ENCODE measurements at regions not wholly inside any gene's neighbourhood (a gene's known extent, or its start where the extent isn't known, plus 50 kb on each side); places are given as distances from the start of the nearest gene placed in this dataset.

DNA sequence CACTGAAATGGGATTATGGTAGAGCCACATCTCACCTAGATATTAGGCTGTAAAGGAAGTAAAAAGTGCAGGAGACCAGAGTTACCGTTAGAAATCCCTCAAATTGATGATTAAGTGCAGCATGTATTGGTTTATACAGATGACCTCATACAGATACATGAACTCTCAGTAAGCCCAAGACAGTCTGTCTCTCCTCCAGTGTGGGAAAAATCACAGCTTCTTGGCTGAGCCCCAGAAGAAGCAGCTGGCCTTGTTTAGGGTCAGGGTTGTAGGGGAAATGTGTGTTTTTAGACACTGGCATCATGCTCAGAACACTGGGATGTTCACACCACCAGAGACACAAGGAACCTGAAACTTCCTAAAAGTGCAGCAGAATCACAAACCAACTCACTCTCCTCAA is 135.9 kb downstream of the KATNIP start:
- TF ChIP-seq POLR2A (IDR thresholded peaks at IDR 0.05; ENCODE audit: low read length), result no peak
- no peak for DNase-seq

DNA sequence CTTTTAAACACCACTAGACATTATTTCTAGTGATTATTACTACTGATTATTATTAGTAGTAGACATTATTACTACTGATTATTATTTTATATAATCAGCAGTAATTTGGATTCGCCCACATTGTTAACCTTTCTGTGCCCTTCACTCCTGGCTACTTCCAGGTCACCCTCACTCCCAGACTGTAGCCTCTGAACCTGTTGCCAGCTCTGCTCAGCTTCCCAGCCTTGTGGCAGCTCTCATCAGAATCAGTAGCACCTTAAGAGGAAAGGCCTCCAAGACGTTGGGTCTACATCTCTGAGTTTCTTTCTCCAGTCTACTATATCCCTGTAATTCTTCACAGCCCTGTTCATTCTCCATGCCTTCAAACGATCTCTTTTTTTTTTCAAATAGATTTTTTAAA is 137.0 kb downstream of the KATNIP start:
- no peak for DNase-seq
- TF ChIP-seq POLR2A (IDR thresholded peaks at IDR 0.05; ENCODE audit: low read length), result no peak
- no peak for TF ChIP-seq GATA1 (IDR thresholded peaks at IDR 0.05; ENCODE audit: low read depth, low read length)

DNA sequence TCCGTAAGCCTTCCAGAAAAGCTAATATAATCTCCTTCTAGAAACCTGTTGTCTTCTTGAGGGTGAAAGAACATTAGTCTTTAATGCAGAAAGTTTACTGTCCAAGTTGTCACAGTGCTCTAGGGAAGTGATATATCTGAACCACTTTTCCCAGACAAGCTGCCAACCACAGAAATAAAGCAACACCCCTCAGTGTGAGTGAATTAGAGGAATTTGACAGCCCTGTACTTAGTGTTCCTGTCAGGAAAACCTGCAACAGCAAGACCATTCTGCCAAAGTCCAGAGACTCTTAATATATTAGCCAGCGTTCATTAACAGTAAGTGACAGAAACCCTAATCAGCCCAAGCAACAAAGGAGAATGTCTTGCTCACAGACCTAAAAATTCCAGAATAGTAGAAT is 137.7 kb downstream of the KATNIP start:
- no peak for TF ChIP-seq POLR2A (IDR thresholded peaks at IDR 0.05; ENCODE audit: low read length)
- no peak for TF ChIP-seq GATA1 (IDR thresholded peaks at IDR 0.05; ENCODE audit: low read depth, low read length)
- no peak for DNase-seq

DNA sequence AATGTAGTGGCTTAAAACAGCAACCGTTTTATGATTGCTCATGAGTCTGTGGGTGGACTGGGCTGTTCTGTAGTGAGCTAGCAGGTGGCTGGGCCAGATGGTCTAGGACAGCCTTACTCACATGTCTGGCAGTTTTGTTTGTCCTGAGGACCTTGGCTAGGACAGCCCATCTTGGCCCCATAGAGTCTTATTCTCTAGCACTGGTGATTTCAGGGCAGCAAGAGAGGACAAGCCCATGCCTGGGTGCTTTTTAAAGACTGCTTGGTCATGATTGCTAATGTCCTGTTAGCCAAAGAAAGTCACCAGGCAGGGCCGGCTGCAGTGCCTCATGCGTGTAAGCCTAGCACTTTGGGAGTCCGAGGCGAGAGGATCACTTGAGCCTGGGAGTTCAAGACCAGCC is 139.8 kb downstream of the KATNIP start:
- TF ChIP-seq POLR2A (IDR thresholded peaks at IDR 0.05; ENCODE audit: low read length) (no peak), GATA1 (IDR thresholded peaks at IDR 0.05; ENCODE audit: low read depth, low read length) (no peak)
- no peak for DNase-seq

DNA sequence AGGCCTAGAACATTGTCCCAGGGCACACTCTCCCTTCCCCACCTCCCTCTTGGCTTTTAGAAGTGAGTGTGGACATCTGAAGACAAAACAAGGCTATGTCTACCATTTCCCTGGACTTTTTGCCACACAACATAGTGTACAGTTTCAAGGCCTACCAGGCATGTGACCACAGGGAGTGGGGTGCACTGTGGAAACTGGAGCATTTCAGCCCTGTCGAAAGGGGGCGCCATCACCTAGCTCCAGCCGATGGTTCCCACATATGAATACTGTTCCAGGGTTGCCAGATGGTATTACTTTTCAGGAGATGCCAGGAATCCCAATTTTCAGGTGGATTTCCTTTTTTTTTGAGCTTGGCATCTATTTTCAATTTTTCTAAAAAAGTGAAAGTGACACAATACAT is 140.7 kb downstream of the KATNIP start:
- peak; percentile 56 to 70 for DNase-seq

DNA sequence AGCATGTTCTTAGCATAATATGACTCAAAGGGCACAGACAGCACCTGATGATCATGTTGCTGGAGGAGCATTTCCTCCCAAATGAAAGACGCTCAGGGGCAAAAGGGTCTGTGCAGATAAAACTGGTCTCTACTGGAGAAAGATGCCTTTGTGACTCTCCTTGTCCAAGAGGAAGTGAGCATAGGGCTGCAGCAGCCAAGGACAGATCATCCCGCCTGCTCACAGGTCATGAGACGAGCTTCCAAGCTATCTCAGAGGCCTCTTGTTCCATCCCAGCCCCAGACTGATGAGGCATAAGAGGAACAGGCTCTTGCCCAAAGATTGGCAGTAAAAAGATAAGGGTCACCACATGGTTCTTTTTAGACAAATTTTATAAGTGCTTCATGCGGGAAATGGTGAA is 141.8 kb downstream of the KATNIP start:
- no peak for DNase-seq
- TF ChIP-seq POLR2A (IDR thresholded peaks at IDR 0.05; ENCODE audit: low read length), result no peak

More for the DNA sequence above, 140.7 kb downstream of the KATNIP start:
- TF ChIP-seq POLR2A (IDR thresholded peaks at IDR 0.05; ENCODE audit: low read length), result no peak
- no peak for TF ChIP-seq GATA1 (IDR thresholded peaks at IDR 0.05; ENCODE audit: low read depth, low read length)

DNA sequence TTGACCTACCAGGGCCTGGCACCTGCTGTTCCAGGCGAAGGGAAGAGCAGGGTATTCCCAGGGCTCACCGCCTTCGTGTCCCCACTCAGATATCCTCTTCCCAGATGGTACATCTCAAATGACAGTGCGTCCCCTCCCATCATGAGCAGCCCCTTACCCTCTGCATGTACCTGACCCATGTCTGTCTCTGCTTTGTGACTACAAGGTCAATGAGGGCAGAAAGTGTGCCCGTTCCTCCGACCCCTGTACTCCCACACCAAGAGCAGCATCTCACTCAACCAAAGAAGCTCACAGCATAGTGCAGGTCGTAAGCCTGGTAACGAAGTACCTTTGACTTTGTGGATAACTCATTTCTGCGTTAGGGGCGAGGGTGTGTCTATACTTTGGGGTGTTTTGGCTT is 142.6 kb downstream of the KATNIP start:
- DNase-seq, result no peak
- TF ChIP-seq GATA1 (IDR thresholded peaks at IDR 0.05; ENCODE audit: low read depth, low read length) (no peak), POLR2A (IDR thresholded peaks at IDR 0.05; ENCODE audit: low read length) (no peak)

DNA sequence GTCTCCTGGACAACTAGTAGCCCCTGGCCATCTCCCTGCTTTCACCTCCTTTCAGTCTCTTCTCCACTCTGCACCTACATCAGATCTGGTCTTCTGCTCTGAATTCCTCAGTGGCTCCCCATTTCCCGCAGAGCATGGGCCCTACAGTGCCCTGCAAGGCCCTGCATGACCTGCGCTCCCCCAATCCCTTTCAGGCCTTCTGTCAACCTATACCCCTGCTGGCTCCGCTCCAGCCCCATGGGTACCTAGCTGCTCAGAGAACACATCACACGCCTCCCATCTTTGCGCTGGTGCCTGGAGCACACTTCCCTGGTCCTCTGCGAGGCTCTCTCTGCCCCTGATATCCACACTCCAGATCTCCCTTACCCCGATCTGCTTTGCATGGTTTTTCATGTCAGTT is 145.2 kb downstream of the KATNIP start:
- TF ChIP-seq GATA1 (IDR thresholded peaks at IDR 0.05; ENCODE audit: low read depth, low read length) (no peak), POLR2A (IDR thresholded peaks at IDR 0.05; ENCODE audit: low read length) (no peak)
- DNase-seq, result no peak

DNA sequence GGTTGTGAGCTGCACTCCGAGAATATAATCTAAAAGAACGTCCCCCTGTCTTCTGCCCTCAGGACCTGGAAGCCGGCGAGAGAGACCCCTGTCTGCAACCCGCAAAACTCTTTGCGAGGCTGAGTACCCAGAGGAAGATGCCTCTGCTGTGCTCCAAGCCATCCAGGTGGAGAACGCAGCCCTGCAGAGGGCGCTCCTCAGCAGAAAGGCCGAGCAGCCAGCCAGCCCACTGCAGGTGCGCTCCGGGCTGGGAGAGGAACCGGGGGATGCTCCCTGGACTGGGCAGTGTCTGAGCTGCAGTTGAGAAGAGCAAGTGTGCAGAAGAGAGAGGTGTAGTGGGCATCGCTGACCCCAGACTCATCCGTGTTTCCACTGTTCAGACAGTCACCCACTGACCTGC is 148.3 kb downstream of the KATNIP start:
- peak; percentile 8 to 16 for DNase-seq
- TF ChIP-seq GATA1 (IDR thresholded peaks at IDR 0.05; ENCODE audit: low read depth, low read length), result no peak
- no peak for TF ChIP-seq POLR2A (IDR thresholded peaks at IDR 0.05; ENCODE audit: low read length)

DNA sequence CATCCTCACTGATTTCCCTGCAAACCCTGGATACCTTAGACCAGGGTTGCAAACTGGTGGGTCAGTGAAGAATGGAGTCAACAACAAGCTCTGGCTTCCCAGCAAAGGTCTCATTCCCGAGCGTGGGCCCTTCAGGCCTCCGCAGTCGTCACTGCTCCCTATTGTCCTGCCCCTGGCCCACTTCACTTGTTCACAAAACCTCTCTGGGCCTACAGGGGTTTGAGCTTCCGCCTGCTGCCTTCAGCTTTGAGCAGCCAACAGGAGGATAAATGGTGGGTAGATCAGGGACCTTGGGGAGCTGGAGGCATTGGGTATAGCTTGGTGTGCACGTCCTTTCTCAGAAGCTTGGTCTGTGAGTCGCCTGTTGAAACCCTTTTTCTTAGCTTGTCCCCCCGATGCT is 148.8 kb downstream of the KATNIP start:
- no peak for DNase-seq
- TF ChIP-seq POLR2A (IDR thresholded peaks at IDR 0.05; ENCODE audit: low read length), result no peak
- TF ChIP-seq GATA1 (IDR thresholded peaks at IDR 0.05; ENCODE audit: low read depth, low read length), result no peak

DNA sequence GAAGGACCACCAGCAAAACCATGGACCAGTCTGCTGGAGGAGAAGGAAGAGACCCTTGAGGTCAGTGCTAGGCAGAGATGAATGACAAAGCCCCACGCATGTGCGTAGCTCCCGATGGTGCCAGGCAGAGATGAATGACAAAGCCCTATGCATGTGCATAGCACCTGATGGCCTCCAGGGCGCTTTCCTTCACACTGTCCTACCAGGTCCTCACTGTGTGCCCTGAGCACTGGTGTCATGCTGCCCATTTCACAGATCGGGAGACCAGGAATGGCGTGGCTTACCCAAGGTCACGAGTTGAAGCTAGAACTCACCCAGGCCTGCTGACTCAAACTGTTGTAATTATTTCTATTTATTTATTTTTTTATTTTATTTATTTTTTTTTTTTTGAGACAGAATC is 149.6 kb downstream of the KATNIP start:
- DNase-seq, result no peak
- TF ChIP-seq GATA1 (IDR thresholded peaks at IDR 0.05; ENCODE audit: low read depth, low read length), result no peak
- TF ChIP-seq POLR2A (IDR thresholded peaks at IDR 0.05; ENCODE audit: low read length), result no peak

DNA sequence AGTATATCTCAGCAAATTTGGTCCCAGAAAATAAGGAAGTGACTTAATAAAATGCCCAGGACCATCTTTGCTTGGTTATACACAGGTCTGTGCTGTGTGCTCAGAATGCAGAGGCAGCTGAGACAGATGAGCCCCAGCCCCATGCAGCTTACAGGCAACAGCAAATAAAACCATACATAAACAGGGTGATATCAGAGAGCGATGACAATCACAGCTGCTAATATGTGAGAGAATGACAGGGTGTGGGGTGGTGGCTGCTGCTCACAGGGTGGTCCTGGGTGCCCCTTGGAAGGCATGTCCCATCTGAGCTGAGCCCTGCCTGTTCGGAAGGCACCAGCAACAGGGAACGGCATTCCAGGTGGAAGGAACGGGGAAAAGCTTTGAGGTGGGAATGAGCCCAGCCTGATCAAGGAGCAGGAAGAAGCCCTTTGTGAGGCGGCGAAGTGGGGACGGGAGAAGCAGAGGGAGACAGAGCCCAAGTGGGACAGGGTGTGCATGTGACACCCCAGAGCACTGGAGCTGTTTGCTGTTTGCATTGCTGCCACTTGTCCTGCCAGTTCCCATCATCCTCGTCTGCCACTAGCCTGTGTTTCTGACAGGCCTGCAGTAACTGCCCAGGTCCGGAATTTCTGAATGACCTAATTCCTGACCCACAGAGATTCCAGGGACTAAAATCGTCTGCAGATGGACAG is 150.5 kb downstream of the KATNIP start:
- TF ChIP-seq GATA1 (IDR thresholded peaks at IDR 0.05; ENCODE audit: low read depth, low read length) (no peak), POLR2A (IDR thresholded peaks at IDR 0.05; ENCODE audit: low read length) (no peak)
- no peak for DNase-seq

DNA sequence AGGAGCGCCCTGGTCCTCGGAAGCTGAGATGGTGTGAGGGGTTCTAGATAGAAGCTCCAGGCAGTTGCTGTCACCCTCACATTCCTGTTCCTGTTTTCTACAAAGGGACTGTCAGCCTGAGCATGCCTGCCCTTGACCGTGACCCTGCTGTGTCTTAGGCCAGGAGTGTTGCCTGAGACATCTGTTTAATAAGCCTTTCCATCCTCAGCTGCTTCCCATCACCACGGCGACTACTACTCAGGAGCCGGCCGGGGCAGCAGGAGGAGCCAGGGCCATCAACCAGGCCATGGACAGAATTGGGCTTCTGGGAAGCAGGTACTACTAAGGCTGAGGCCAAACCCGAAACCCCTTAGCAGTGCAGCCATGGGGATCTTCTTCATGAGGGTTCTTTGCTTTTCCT is 151.4 kb downstream of the KATNIP start:
- TF ChIP-seq POLR2A (IDR thresholded peaks at IDR 0.05; ENCODE audit: low read length), result no peak
- TF ChIP-seq GATA1 (IDR thresholded peaks at IDR 0.05; ENCODE audit: low read depth, low read length), result no peak
- no peak for DNase-seq

DNA sequence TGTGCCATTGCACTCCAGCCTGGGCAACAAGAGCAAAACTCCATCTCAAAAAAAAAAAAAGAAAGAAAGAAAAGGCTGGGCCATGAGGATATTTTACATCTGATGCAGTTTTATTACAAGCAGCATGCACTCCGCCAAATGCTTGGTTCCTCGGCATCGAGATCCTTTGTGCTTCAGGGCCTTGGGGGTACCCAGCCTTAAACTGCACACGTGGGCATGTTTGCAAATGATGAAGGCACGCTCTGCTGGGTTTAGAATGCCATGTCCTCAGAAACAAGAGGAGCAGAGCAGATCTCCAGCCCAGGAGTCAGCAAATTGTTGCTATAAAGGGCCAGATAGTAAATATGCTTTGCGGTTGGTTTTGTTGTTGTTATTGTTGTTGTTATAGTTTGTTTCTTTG is 153.2 kb downstream of the KATNIP start:
- TF ChIP-seq GATA1 (IDR thresholded peaks at IDR 0.05; ENCODE audit: low read depth, low read length) (no peak), POLR2A (IDR thresholded peaks at IDR 0.05; ENCODE audit: low read length) (no peak)
- no peak for DNase-seq

DNA sequence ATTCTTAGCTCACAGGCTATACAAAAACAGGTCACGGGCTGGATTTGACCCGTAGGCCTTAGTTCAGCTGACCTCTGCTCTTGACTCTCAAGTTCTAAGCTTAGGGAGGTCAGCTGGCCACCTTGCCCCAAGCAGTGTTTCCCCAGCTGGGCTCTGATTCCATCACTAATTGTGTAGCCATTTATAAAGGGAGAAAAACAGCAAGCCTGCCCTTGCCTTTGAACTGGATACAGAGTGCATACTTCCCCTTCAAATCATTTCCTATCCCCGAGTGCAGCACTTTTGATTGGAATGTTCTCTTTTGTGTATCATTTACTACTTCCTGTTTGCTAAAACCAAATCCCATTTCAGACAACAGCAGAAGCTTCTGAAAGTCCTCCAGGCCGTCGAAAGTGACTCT is 153.6 kb downstream of the KATNIP start:
- no peak for DNase-seq
- TF ChIP-seq POLR2A (IDR thresholded peaks at IDR 0.05; ENCODE audit: low read length), result no peak
- no peak for TF ChIP-seq GATA1 (IDR thresholded peaks at IDR 0.05; ENCODE audit: low read depth, low read length)

DNA sequence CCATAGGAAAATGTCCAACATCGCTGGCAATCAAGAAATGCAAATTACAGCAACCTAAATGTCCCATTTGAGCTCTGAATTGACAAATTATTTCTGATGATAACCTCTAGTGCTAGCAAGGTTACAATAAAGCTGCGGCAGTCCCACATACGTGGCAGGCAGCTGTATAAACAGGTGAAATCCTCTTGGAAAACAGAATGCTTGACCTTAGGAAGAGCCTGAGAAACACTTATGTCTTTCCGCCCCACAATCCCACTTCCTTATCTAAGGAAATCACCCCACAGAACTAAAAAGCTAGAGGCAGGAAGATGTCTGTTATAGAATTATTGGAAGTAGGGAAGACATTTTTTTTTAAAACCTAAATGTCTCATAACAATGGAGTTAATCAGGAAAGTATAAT is 154.3 kb downstream of the KATNIP start:
- TF ChIP-seq GATA1 (IDR thresholded peaks at IDR 0.05; ENCODE audit: low read depth, low read length), result no peak
- DNase-seq, result no peak

All from erythroblast (primary cell).